ENCODE measurements at regions not wholly inside any gene's neighbourhood (a gene's known extent, or its start where the extent isn't known, plus 50 kb on each side); places are given as distances from the start of the nearest gene placed in this dataset.

- Histone ChIP-seq H3K9me3 (ENCODE audit: insufficient read depth, low read depth, low read length) (no peaks in the 10 kb centered on the region), H3K4me1 (ENCODE audit: insufficient read depth, low read length, poor library complexity, severe bottlenecking) (no peaks in the 10 kb centered on the region), H3K4me2 (ENCODE audit: low read depth, low read length, poor library complexity, severe bottlenecking) (no peak overlapping the region), H3K36me3 (ENCODE audit: insufficient read depth, low read length) (no peaks in the 10 kb centered on the region), H3K9ac (ENCODE audit: low read depth, low read length, poor library complexity, severe bottlenecking) (no peak overlapping the region), H3F3A (ENCODE audit: low read depth) (no peaks in the 10 kb centered on the region), H2AFZ (ENCODE audit: low read length) (no peak overlapping the region), H3K4me3 (ENCODE audit: low read length, poor library complexity, severe bottlenecking) (no peak overlapping the region), H3K9me2 (replicated peaks; ENCODE audit: low read depth, low read length) (no peaks in the 10 kb centered on the region), H4K20me1 (ENCODE audit: insufficient read depth, low read length, poor library complexity, severe bottlenecking) (no peaks in the 10 kb centered on the region), H3K79me2 (ENCODE audit: insufficient read depth, low read length) (no peaks in the 10 kb centered on the region), H3K27me3 (ENCODE audit: insufficient read depth, low read length, poor library complexity, severe bottlenecking) (no peaks in the 10 kb centered on the region)
- TF ChIP-seq, protein P1, sequence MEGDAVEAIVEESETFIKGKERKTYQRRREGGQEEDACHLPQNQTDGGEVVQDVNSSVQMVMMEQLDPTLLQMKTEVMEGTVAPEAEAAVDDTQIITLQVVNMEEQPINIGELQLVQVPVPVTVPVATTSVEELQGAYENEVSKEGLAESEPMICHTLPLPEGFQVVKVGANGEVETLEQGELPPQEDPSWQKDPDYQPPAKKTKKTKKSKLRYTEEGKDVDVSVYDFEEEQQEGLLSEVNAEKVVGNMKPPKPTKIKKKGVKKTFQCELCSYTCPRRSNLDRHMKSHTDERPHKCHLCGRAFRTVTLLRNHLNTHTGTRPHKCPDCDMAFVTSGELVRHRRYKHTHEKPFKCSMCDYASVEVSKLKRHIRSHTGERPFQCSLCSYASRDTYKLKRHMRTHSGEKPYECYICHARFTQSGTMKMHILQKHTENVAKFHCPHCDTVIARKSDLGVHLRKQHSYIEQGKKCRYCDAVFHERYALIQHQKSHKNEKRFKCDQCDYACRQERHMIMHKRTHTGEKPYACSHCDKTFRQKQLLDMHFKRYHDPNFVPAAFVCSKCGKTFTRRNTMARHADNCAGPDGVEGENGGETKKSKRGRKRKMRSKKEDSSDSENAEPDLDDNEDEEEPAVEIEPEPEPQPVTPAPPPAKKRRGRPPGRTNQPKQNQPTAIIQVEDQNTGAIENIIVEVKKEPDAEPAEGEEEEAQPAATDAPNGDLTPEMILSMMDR (conservative IDR thresholded peaks at IDR 0.05; ENCODE audit: low read length), result no peak
- no peak for TF ChIP-seq EZH2phosphoT487 (IDR thresholded peaks at IDR 0.05; ENCODE audit: borderline replicate concordance)
Measured at GRCh38 chr21:27796106-27796505, 829.2 kb upstream of the ADAMTS5 start.

- Histone ChIP-seq H3F3A (ENCODE audit: low read depth) (no peaks in the 10 kb centered on the region), H3K27me3 (ENCODE audit: insufficient read depth, low read length, poor library complexity, severe bottlenecking) (no peaks in the 10 kb centered on the region), H3K9me2 (replicated peaks; ENCODE audit: low read depth, low read length) (no peaks in the 10 kb centered on the region), H3K4me1 (ENCODE audit: insufficient read depth, low read length, poor library complexity, severe bottlenecking) (no peaks in the 10 kb centered on the region), H3K4me3 (ENCODE audit: low read length, poor library complexity, severe bottlenecking) (no peak overlapping the region), H2AFZ (ENCODE audit: low read length) (no peak overlapping the region), H3K4me2 (ENCODE audit: low read depth, low read length, poor library complexity, severe bottlenecking) (no peak overlapping the region), H3K9me3 (ENCODE audit: insufficient read depth, low read depth, low read length) (no peaks in the 10 kb centered on the region), H3K79me2 (ENCODE audit: insufficient read depth, low read length) (no peaks in the 10 kb centered on the region), H3K9ac (ENCODE audit: low read depth, low read length, poor library complexity, severe bottlenecking) (no peak overlapping the region), H4K20me1 (ENCODE audit: insufficient read depth, low read length, poor library complexity, severe bottlenecking) (no peaks in the 10 kb centered on the region), H3K36me3 (ENCODE audit: insufficient read depth, low read length) (no peaks in the 10 kb centered on the region)
- TF ChIP-seq, protein P1 (conservative IDR thresholded peaks at IDR 0.05; ENCODE audit: low read length), result no peak
- no peak for TF ChIP-seq EZH2phosphoT487 (IDR thresholded peaks at IDR 0.05; ENCODE audit: borderline replicate concordance)
Measured at GRCh38 chr21:27795418-27795817, 828.5 kb upstream of the ADAMTS5 start.

DNA sequence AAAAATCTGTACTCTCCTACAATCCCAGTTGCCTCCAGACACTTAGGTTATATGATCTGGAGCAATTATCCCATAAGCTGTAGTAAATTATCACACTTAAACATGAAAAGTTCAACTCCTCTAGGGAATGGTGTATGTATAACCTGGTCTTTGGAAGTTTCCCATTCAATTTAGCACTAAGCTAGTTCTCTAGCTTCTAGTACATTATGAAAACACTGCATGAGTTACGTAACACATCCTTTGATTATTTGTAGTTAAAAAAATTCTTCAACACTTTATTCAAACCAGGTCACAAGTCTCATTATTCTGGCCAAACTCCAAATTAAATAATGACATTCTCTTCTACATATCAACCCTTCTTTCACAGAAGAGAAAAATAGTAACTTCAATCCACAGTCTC, 827.0 kb upstream of the ADAMTS5 start:
- no peaks in the 10 kb centered on the region for H3K9me3 ChIP-seq (ENCODE audit: insufficient read depth, low read depth, low read length)
- no peaks in the 10 kb centered on the region for H3K27me3 ChIP-seq (ENCODE audit: insufficient read depth, low read length, poor library complexity, severe bottlenecking)
- H3K4me1 ChIP-seq (ENCODE audit: insufficient read depth, low read length, poor library complexity, severe bottlenecking), result no peaks in the 10 kb centered on the region
- H3K79me2 ChIP-seq (ENCODE audit: insufficient read depth, low read length), result no peaks in the 10 kb centered on the region
- no peaks in the 10 kb centered on the region for H3F3A ChIP-seq (ENCODE audit: low read depth)
- no peaks in the 10 kb centered on the region for H4K20me1 ChIP-seq (ENCODE audit: insufficient read depth, low read length, poor library complexity, severe bottlenecking)
- H2AFZ ChIP-seq (ENCODE audit: low read length), result no peak overlapping the region
- no peak overlapping the region for H3K4me2 ChIP-seq (ENCODE audit: low read depth, low read length, poor library complexity, severe bottlenecking)
- H3K9me2 ChIP-seq (replicated peaks; ENCODE audit: low read depth, low read length), result no peaks in the 10 kb centered on the region
- no peak overlapping the region for H3K9ac ChIP-seq (ENCODE audit: low read depth, low read length, poor library complexity, severe bottlenecking)
- H3K4me3 ChIP-seq (ENCODE audit: low read length, poor library complexity, severe bottlenecking), result no peak overlapping the region
- TF ChIP-seq, protein P1 (conservative IDR thresholded peaks at IDR 0.05; ENCODE audit: low read length), result no peak
- no peak for TF ChIP-seq EZH2phosphoT487 (IDR thresholded peaks at IDR 0.05; ENCODE audit: borderline replicate concordance)
- no peaks in the 10 kb centered on the region for H3K36me3 ChIP-seq (ENCODE audit: insufficient read depth, low read length)

Measured in Loucy (cell line).